Astrocyte of the cerebellum (primary cell): ENCODE measurements at regions not wholly inside any gene's neighbourhood (a gene's known extent, or its start where the extent isn't known, plus 50 kb on each side); places are given as distances from the start of the nearest gene placed in this dataset.

Experiments
- DNase-seq: peaks from one replicate; pipeline ENCODE4 v3.0.0-alpha.2; 2011; ENCODE audit warnings: low read depth
- H3K4me3 ChIP-seq: 2 replicates; pipeline ENCODE4 v1.5.1; 2011; ENCODE audit warnings: mild to moderate bottlenecking, low read depth, low read length, moderate library complexity
- in situ Hi-C: cut with HindIII; loops from 2 replicates; pipeline ENCODE4 v1.10.0; 2017; ENCODE audit warnings: low sequenced_read_pairs
- TF ChIP-seq, protein P1 (sequence below): IDR thresholded peaks from 2 replicates; pipeline ENCODE4 v1.5.1; 2012; ENCODE audit warnings: low read length, low read depth, moderate library complexity, mild to moderate bottlenecking; ENCODE audit errors: missing control alignments

DNA sequence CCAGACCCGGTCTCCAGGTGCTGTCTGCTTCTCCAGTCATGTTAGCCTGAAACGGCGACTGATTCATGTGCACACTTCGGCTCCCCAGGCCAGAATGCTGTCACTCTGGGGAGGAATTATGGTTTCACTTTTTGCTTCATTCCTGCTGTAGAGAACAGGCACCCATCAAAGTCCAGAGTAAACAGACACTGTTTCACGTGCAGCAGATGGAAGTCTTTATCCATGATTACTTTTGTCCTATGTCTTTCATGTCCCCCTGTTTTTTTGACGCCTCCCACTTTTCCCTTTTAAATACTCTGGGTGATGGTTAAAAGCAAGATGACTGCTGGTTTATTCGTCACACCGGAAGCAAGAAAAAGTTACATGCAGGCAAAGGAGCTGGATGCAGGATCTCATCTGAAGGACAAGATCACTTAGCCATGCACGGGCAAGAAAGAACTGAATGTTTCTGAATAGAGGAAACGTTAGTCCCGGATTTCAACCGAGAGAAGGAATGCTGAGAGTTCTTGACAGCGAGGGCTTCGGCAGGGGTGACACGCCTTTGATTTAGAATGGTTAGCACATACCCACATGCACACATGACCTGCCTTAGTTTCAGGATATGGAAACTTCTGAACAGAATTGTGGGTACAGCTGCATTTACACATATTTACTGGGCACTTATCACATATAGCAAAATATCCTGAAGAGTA, 250.0 kb upstream of the KLF6 start:
- no peak overlapping the region for H3K4me3 ChIP-seq
- DNase-seq: no peak

DNA sequence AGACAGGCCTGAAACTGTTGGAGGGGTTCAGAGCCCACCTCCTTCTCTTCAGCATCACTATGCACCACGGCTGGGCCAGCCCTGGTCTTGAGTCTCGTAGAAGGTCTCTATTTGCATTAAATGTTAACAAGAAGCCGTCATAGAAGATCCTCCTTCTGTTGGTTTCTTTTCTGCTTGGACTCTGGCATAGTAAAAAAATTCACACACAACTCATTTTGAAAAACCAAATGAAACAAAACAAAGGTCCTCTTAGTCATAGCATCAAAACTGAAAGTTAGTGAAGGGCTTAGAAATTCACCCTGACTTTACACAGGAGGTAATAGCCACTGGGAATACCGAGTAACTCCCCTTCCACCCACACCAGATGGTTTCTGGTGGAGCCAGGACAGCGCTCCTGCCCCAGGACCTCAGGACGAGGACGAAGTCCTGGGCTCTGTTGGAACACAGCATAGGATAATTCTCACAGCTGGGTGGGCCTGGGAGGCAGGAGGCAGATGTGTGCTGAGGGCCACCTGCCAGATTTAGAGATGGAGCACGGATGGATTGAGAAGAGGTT, 248.4 kb upstream of the KLF6 start:
- TF ChIP-seq, protein P1, sequence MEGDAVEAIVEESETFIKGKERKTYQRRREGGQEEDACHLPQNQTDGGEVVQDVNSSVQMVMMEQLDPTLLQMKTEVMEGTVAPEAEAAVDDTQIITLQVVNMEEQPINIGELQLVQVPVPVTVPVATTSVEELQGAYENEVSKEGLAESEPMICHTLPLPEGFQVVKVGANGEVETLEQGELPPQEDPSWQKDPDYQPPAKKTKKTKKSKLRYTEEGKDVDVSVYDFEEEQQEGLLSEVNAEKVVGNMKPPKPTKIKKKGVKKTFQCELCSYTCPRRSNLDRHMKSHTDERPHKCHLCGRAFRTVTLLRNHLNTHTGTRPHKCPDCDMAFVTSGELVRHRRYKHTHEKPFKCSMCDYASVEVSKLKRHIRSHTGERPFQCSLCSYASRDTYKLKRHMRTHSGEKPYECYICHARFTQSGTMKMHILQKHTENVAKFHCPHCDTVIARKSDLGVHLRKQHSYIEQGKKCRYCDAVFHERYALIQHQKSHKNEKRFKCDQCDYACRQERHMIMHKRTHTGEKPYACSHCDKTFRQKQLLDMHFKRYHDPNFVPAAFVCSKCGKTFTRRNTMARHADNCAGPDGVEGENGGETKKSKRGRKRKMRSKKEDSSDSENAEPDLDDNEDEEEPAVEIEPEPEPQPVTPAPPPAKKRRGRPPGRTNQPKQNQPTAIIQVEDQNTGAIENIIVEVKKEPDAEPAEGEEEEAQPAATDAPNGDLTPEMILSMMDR: no peak
- in situ Hi-C loops: no loop called here
- DNase-seq: no peak
- no peak overlapping the region for H3K4me3 ChIP-seq

More for the DNA sequence above, 250.0 kb upstream of the KLF6 start:
- TF ChIP-seq, protein P1: no peak
- in situ Hi-C loops: no loop called here

DNA sequence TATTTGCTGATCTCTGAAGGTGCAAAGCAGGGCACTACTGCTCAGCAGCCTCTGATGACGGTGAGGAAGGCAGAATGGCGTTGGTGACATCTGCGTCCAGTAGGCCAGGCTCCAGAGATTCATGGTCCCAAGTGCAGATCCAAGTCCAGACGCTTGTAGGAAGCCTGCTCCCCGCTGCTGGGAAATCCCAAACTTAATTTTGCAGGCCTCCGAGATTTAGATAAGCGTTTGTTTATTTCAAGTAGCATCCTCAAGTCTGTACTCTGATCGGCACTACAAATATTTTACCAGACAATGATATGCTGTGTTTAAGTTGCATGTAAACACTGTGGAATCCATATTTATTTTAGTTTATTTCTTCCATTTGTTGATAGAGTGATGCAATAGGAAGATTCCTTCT, 244.9 kb upstream of the KLF6 start:
- in situ Hi-C loops: no loop called here
- TF ChIP-seq, protein P1: no peak
- no peak overlapping the region for H3K4me3 ChIP-seq
- no peak for DNase-seq

DNA sequence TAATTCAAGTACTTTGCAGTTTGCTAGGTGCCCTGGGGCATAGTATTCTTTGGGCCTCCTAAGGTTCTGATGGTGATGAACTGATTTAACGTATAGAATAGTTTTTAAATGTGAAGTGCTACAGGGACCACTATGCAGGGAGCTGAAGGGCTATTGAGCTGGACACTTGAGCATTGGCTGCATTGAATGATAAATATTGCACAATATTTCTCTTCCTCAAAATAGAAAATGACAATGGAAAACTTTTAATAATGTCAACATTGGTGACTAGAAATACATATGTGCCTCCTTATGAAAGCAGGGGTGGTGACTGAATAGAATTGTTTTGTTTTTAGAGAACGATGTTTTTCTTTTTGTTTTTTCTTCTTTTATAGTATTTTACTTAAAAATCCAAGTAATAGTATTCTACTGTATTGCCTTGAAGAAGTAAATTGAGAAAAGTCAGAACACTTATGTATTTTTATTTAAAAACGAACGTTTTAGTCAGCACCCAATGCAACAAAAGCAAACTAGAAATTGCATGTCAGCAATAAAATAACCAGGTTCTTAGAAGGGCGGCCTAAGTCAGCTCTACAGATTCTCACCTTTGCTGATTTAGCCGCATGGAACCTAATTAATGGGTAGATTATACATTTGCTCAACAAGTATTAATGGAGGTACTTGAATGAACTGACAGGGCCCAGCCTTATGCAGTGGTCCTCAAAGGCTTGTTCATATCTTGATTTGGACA, 244.0 kb upstream of the KLF6 start:
- in situ Hi-C loops: no loop called here
- no peak overlapping the region for H3K4me3 ChIP-seq
- TF ChIP-seq, protein P1: no peak
- no peak for DNase-seq

DNA sequence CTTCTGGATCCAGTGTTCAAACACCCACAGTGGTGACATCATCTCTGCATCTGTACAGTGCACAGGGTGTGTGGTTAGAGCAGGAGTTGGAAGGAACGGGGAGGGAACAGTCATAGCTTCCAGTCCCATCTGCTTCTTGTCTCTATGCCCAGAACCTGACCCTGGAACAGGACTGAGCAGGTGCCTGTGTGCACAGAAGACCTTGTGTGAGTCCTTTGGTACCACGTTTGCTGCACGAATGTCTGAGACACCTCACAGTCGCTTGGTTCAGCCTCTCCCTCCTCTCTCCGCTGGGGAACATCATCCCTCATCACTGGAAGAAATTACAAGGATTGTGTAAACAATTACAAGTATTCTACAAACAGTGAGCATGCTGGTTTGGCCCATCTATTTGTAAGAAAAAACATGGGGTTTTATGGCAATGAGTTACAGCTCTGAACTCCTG, 243.0 kb upstream of the KLF6 start:
- DNase-seq: no peak
- in situ Hi-C loops: no loop called here
- TF ChIP-seq, protein P1: no peak
- H3K4me3 ChIP-seq: no peak overlapping the region

DNA sequence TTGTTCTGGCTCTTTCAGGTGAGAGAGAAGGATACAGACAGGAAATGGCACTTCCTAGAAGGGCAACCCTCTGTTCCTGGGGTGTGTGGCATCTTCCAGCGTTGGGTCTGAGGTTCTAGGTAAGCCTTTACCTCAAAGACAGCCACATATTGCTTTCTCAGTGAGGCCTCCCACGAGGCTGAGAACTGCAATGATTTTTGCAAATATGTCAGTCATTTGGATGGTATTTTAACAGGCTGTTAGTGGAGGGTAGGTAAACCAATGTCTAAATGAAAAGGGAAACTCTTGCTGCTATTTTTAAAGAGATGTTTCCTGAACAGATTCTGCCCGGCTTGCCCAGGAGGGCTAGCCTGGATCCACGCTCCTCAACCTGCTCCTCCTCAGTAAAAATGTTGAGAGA, 240.3 kb upstream of the KLF6 start:
- H3K4me3 ChIP-seq: no peak overlapping the region
- in situ Hi-C loops: no loop called here
- DNase-seq: no peak
- TF ChIP-seq, protein P1: no peak
